ENCODE measurements at regions not wholly inside any gene's neighbourhood (a gene's known extent, or its start where the extent isn't known, plus 50 kb on each side); places are given as distances from the start of the nearest gene placed in this dataset.
A peak's percentile ranks its signal among the peaks of the same experiment; 100 is the strongest.

GRCh38 chr12:43063650-43064049, 474.1 kb upstream of the PRICKLE1 start:
- intact Hi-C loops (cut with DNase I): no loop called here
- DNase-seq: no peak

- DNase-seq: no peak
- intact Hi-C loops (cut with DNase I): no loop called here
These were observed 472.8 kb upstream of the PRICKLE1 start for GRCh38 chr12:43062201-43062895.

DNA sequence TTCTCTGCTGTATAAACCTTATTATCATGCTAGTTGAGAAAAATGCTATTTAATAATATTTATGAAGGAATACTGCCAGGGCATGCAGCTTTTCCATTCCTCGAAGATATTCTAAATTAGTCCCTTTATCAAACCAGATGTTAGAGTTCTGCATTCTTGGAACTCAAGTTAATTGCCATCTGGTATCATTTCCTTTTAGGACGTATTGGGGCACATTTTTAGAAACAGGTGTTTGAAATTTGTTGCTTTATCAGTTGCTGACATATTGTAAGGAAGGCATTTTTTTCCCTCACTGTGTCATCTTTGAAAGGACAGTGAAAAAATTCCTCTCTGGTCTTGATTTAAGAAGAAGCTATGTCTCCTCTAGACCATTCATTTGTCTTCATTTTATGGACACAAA, 471.2 kb upstream of the PRICKLE1 start:
- intact Hi-C loops (cut with DNase I): no loop called here
- DNase-seq: no peak

GRCh38 chr12:43058616-43059015, 469.1 kb upstream of the PRICKLE1 start:
- no peak for DNase-seq

DNA sequence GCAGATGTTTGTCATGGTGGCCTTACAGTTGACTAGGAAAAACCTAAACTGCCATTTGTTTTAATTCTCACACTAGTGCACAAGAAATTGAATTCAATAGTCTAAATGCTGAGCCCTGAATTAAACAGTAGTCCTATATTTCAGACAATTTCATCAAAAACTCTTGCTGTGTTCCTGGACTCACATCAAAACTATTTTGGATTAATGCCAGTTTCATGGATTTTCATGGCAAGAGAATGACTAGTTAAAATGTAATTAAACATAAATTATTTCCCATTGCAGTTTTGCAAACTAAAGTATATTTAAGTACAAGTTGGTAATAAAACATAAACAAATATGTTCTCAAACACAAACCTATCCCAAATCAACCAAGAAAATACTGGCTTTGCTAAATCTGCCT, 468.0 kb upstream of the PRICKLE1 start:
- intact Hi-C loops (cut with DNase I): no loop called here
- DNase-seq: no peak

More at GRCh38 chr12:43058616-43059015, 469.1 kb upstream of the PRICKLE1 start:
- intact Hi-C loops (cut with DNase I): no loop called here

DNA sequence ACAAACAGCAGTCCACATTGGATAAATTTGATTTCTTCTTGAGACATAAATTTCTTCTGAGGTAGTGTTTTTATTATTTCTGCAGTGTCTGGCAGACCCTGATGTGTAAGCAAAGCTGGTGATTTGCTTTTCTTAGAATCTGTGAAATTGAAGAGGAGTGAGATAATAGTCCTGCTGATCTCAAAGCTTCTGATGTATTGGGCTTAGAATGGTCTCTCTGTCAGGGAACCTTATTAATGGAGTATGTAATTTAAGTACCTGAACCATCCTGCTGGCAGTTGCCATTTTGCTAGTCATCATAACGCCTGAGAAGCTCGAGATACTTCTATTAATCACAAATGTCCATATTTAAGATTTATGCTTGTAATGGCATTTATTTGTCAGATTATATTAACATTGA, 464.5 kb upstream of the PRICKLE1 start:
- no peak for DNase-seq
- intact Hi-C loops (cut with DNase I): no loop called here

DNA sequence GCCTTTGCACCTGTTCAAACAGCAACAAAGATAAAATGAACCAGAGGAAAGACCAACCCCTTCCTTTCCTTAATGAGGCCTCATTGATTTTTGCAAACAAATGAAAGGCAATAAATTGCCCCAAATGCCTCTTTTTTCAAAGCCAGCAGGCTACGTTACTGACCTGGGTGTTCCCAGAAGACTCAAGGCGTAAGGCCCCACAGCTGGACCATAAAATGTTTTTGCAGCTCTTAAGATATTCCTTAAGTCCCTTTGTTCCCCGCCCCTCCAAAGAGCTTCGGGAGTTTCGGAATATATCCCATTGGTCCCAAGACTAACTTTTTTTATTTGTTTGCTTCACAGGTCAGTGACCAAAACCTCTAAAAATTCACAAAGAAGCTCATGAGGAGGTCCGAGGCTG, 462.9 kb upstream of the PRICKLE1 start:
- intact Hi-C loops (cut with DNase I): no loop called here
- DNase-seq: no peak

- intact Hi-C loops (cut with DNase I): no loop called here
- no peak for DNase-seq
These were observed 454.7 kb upstream of the PRICKLE1 start for GRCh38 chr12:43044241-43044640.

- intact Hi-C loops (cut with DNase I): no loop called here
- no peak for DNase-seq
These were observed 449.4 kb upstream of the PRICKLE1 start for GRCh38 chr12:43038991-43039390.

- intact Hi-C loops (cut with DNase I): no loop called here
- no peak for DNase-seq
These were observed 440.4 kb upstream of the PRICKLE1 start for GRCh38 chr12:43029971-43030370.

GRCh38 chr12:43028826-43029225, 439.3 kb upstream of the PRICKLE1 start:
- intact Hi-C loops (cut with DNase I): no loop called here
- no peak for DNase-seq

DNA sequence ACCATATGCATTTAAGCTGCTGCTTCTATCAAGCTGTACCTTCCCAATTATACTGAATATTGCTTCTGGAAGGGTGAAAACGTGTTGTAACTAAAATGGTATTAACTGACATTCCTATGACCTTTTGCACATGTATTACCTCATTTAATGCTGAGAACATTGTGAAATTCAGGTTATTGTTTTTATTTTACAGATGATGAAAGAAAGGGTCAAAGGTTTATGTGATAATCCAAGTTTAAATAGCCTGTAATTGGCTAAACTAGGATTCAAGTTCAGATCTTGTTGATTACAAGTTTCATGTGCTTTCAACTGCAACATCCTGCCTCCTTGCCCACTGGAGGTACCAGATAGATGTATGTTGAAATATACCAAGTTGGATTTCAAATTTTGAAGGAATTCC, 433.3 kb upstream of the PRICKLE1 start:
- no peak for DNase-seq
- intact Hi-C loops (cut with DNase I): no loop called here

GRCh38 chr12:43015090-43015737, 425.7 kb upstream of the PRICKLE1 start:
- intact Hi-C loops (cut with DNase I): no loop called here
- DNase-seq: no peak

DNA sequence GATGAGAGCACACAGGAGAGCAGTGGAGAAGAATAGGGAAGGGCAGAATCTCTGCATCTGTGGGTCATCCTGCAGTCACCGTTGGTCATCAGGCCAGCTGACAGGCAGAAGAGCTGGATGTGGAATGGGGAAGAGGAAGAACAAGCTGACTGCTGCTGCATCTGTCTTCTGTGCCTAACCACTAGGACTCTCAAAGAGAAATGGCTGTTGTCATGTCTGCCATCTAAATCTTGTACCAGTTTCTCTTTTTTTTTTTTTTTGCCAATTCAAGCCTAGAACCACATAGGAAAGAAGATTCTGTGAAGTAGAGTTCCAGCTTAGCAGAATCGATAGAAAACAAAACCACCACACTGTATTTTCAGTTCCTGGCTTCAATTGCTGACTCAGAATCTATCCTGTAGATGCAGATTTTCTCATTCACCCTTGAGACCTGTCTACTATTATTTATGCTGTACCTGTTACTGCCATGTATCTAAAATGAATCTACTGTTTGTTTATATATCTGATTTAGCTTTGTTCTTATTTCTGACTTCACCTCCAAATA, 421.9 kb upstream of the PRICKLE1 start:
- DNase-seq: no peak
- intact Hi-C loops (cut with DNase I): no loop called here

DNA sequence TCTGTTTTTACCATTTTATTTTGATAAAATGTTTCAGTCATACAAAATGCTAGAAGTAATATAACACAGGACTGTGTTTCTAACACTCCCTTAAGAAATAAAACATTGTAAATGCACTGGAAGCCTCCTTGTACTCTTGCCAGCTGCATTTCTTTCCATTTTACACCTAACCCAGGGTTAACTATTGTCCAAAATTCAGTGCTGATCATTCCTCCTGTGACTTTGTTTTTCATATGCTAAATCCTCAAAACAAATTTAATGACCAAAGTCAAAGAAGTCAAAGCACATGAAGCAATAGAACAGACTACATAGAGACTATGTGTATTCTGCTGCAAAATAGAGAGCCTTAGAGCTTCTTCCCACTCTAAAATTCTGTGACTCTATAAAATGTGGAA, 420.3 kb upstream of the PRICKLE1 start:
- intact Hi-C loops (cut with DNase I): no loop called here
- DNase-seq: no peak

- intact Hi-C loops (cut with DNase I): no loop called here
- DNase-seq: peak in 1 of 42 donors; percentile 2
These were observed 419.7 kb upstream of the PRICKLE1 start for GRCh38 chr12:43008953-43009845.

DNA sequence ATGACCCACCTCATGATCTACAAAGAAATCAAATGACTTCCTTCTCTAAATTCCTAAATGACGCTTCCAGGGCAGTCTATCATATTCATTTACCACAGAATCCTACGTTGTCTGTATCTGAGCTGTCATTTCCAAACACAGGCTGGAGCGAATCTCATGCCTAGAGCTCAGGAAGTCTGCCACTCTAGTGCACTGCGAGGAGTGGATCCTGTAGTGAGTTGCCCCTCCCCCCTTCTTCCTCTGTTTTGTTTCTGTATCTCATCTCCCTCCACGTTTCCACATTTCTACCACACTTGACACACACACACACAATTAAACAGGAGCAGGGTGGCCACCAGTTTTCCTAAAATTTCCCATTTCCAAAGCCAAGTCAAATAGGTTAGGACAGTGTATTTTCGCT, 415.4 kb upstream of the PRICKLE1 start:
- DNase-seq: no peak
- intact Hi-C loops (cut with DNase I): no loop called here

GRCh38 chr12:43004141-43004540, 414.6 kb upstream of the PRICKLE1 start:
- intact Hi-C loops (cut with DNase I): no loop called here
- DNase-seq: no peak

- intact Hi-C loops (cut with DNase I): no loop called here
- no peak for DNase-seq
These were observed 407.4 kb upstream of the PRICKLE1 start for GRCh38 chr12:42996869-42997431.

- DNase-seq: no peak
- intact Hi-C loops (cut with DNase I): no loop called here
These were observed 403.3 kb upstream of the PRICKLE1 start for GRCh38 chr12:42992826-42993225.

Measured in head of caudate nucleus (tissue), 42 donors.